Kidney epithelial cell (primary cell): ENCODE measurements at regions not wholly inside any gene's neighbourhood (a gene's known extent, or its start where the extent isn't known, plus 50 kb on each side); places are given as distances from the start of the nearest gene placed in this dataset.
"Not testable (repeated sequence)": the region's sequence is repeated elsewhere in the genome, so short reads cannot be mapped to it uniquely, and the experiment has no call there.

ENCODE experiments used
- DNase-seq: peaks from one replicate; pipeline ENCODE4 v3.0.0-alpha.2; 2010; ENCODE audit warnings: low read depth
- H3K27me3 ChIP-seq: 2 replicates; pipeline ENCODE4 v1.6.0; 2011; ENCODE audit warnings: low read length; ENCODE audit not compliant: control insufficient read depth, insufficient read depth
- H3K36me3 ChIP-seq: 2 replicates; pipeline ENCODE4 v1.5.1; 2011; ENCODE audit warnings: low read length; ENCODE audit not compliant: control insufficient read depth, insufficient read depth
- H3K4me3 ChIP-seq: 2 replicates; pipeline ENCODE4 v1.5.1; 2011; ENCODE audit warnings: low read depth, mild to moderate bottlenecking, control low read depth, low read length
- TF ChIP-seq, protein P1 (sequence below): IDR thresholded peaks from 2 replicates; pipeline ENCODE4 v1.5.1; 2011; ENCODE audit warnings: mild to moderate bottlenecking, moderate library complexity, low read length, control low read depth, inconsistent platforms; ENCODE audit not compliant: insufficient read depth, poor library complexity, severe bottlenecking

DNA sequence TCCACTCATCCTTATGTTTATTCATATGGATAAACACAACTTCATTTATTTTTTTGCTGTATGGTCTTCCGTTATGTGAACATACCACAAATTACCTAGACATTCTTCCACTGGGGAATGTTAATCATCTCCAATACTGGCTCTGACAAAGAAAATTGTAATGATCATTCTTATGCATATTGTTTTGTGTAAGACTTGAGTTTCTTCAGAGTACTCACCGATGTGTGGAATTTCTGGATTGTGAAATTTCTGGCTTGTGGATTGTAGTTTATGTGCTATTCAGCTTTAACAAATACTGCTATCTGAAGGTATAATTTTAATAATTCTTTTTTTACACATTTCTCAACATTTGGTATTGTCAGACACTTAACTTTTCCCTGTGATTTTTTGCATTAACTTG is 212.2 kb upstream of the THUMPD2 start:
- no peak overlapping the region for H3K4me3 ChIP-seq
- no peaks in the 10 kb centered on the region for H3K36me3 ChIP-seq
- DNase-seq = no peak
- TF ChIP-seq, protein P1, sequence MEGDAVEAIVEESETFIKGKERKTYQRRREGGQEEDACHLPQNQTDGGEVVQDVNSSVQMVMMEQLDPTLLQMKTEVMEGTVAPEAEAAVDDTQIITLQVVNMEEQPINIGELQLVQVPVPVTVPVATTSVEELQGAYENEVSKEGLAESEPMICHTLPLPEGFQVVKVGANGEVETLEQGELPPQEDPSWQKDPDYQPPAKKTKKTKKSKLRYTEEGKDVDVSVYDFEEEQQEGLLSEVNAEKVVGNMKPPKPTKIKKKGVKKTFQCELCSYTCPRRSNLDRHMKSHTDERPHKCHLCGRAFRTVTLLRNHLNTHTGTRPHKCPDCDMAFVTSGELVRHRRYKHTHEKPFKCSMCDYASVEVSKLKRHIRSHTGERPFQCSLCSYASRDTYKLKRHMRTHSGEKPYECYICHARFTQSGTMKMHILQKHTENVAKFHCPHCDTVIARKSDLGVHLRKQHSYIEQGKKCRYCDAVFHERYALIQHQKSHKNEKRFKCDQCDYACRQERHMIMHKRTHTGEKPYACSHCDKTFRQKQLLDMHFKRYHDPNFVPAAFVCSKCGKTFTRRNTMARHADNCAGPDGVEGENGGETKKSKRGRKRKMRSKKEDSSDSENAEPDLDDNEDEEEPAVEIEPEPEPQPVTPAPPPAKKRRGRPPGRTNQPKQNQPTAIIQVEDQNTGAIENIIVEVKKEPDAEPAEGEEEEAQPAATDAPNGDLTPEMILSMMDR = no peak
- no peaks in the 10 kb centered on the region for H3K27me3 ChIP-seq

DNA sequence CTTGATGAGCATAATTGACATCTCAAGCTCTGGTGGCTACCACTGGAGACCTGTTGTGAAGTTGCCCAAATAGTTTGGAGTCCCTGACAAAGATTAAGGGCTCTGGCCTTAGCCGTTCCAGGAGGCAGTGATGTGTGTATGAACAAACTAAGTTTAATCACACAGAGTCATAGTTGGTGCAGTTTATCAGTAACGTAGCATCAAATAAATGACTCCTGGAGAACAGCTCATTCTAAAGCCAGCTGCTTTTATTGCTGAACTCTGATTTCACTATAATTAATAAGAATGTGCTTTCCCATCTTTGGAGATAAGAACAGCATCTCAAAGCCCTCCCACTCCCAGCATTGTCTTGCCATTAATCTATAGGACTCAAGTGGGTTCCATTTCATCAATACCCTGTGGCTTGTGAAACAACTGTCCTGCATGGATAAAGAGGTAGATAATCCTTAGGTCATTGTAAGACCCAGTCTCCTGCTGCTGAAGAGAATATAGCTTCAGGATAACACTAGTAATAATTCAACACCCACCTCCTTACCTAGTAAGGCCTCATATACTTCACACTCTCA is 211.4 kb upstream of the THUMPD2 start:
- no peak for DNase-seq
- TF ChIP-seq, protein P1 = no peak

DNA sequence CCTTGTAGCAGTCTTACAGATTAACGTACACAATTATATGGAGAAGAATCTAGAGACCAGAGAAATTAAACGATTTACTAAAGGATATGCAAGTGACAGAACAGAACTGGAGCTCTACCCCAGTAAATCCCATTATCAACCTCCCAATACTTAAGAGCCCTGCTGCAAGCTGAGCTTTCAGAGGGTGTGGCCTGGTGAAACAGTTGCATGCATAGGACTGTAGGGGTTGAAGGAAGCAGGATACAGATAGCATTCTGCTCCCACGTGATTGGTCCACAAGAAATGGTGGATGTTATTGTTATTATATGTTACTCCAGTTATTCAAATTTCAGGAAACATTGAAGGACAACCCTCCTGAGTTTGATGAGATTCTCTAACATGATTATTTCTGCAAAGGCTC is 210.8 kb upstream of the THUMPD2 start:
- H3K27me3 ChIP-seq = no peaks in the 10 kb centered on the region
- DNase-seq = no peak
- no peaks in the 10 kb centered on the region for H3K36me3 ChIP-seq
- TF ChIP-seq, protein P1 = no peak
- H3K4me3 ChIP-seq = no peak overlapping the region

More for the DNA sequence above, 211.4 kb upstream of the THUMPD2 start:
- Histone ChIP-seq H3K27me3 (no peaks in the 10 kb centered on the region), H3K36me3 (no peaks in the 10 kb centered on the region), H3K4me3 (no peak overlapping the region)

DNA sequence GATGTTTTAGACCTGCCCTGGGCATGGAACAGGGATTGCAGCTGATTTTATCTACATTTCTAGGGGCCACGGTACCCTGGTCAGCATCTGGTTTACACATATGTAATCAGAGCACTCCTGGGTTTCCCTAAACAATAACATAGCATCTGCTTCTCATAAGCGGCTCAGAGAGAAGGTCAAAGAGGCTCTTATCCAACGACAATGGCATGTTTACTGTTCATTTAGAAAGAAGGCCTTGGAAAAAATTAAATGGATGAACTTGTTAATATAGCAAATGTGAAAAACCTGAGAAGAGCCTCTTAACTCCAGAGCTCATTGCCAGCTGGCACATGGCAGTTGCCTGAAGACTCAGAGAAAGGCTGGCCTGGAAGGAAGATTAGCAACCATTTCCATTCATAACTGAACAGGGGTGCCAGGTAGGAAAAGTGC is 202.8 kb upstream of the THUMPD2 start:
- no peak for DNase-seq
- no peaks in the 10 kb centered on the region for H3K27me3 ChIP-seq
- no peaks in the 10 kb centered on the region for H3K36me3 ChIP-seq
- no peak overlapping the region for H3K4me3 ChIP-seq
- TF ChIP-seq, protein P1 = no peak

DNA sequence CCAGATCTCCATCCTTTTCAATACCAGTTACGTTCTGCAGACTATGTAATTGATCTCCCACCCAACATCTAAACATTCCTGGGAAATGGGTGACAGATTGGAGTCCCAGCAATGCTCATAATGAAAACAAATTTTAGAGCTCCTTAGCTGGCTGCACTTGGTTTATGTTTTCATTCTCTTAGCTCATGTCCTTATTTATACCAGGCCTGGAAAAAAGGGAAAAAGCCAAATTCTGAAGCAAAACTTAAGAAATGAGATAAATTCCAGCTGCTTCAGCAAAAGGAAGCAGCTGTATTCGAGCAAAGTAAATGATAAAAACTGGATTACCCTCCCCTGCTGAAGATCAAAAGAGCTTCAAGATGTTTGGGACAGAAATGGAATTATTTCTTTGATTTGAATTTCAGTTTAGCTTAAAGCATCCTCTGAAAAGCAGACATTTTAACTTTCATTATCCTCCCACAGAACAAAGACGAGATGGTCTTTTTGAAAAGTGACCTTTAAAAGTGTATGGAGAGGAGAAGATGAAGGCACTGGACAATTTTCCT is 196.5 kb upstream of the THUMPD2 start:
- Histone ChIP-seq H3K36me3 (no peaks in the 10 kb centered on the region), H3K4me3 (no peak overlapping the region), H3K27me3 (no peaks in the 10 kb centered on the region)
- no peak for DNase-seq
- TF ChIP-seq, protein P1 = no peak

DNA sequence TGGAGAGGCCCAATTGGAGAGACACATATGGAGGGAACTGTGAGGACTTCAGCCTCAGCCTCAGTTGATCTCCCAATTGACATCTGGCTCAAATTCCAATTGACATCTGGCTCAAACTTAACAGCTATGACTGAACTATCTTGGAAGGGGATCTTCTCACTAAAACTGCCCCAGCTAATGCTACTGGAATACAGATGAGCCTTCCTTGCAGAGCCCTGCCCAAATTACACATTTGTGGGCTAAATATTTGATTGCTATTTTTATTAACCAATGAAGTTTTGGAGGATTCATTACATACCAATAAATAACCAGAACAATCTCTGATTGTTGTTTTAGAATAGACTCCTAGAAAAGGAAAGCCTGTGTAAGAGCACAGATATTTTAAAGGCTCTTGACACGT is 189.0 kb upstream of the THUMPD2 start:
- no peaks in the 10 kb centered on the region for H3K27me3 ChIP-seq
- TF ChIP-seq, protein P1 = no peak

DNA sequence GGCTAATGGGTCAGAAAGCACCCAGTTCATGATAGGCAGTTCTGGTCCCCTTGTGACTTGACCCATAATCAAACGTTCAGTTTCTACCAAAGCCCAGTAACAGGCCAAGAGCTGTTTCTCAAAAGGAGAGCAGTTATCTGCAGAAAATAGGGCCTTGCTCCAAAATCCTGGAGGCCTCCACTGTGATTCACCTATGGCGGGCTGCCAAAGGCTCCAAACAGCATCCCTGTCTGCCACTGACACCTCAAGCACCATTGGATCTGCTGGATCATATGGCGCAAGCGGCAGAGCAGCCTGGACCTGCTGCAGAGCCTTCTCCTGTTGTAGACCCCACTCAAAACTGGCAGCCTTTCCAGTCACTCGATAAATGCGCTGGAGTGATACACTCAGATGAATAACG is 181.6 kb upstream of the THUMPD2 start:
- H3K4me3 ChIP-seq, DNase-seq, H3K27me3 ChIP-seq, H3K36me3 ChIP-seq: not testable (repeated sequence)

More for the DNA sequence above, 189.0 kb upstream of the THUMPD2 start:
- no peaks in the 10 kb centered on the region for H3K36me3 ChIP-seq
- H3K4me3 ChIP-seq = no peak overlapping the region
- DNase-seq = no peak
